GM19328 (cell line): ENCODE measurements at regions not wholly inside any gene's neighbourhood (a gene's known extent, or its start where the extent isn't known, plus 50 kb on each side); places are given as distances from the start of the nearest gene placed in this dataset.

Source experiments
- ATAC-seq: cut with Tn5 transposase; IDR thresholded peaks from one replicate; pipeline ENCODE4 v1.9.1; 2021; ENCODE audit warnings: mild to moderate bottlenecking, moderate library complexity; ENCODE audit not compliant: unreplicated experiment

DNA sequence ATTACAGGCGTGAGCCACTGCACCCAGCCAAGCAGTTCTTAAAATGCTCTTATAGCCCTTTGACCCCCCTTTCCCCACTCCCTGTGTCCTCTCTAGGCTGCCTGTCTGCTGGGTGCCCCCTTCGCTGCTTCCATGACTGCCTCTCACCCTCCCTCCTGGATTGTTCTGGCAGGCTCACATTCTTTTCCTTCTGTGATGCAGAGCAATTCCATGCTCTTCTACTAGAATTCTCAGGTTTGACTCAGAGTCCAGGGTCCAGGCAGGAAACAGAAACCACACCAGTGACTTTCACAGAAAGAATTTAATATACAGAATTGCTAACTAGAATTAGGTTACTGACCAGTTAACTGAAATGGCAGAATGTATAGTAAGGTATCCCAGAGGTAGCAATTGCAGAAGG lies 244.8 kb downstream of the BAMBI start:
- ATAC-seq = no peak

- ATAC-seq = no peak
Measured at GRCh38 chr10:28922861-28923260, 245.5 kb downstream of the BAMBI start.

DNA sequence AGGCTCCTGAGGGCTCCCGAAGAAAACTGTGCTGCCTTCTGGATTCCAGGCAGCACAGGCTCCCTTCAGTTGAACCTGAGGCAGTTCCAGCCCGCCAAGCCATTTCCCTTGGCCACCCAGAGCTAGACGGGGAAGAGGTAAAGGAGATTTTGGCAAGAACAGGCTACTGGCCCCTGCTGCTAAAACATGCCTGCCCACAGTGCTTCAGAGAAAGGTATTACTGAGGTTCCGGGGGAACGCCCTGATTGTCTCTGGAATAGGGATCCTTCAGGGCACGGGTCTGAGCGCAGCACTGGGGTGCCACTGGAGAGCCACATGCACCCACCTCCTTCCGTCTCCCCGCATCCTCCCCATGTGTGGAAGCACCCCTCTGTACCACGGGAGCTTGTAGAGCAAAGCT lies 247.4 kb downstream of the BAMBI start:
- ATAC-seq = no peak

GRCh38 chr10:28925121-28925663 lies 247.9 kb downstream of the BAMBI start:
- ATAC-seq = no peak

GRCh38 chr10:28926932-28927331 lies 249.6 kb downstream of the BAMBI start:
- no peak for ATAC-seq

DNA sequence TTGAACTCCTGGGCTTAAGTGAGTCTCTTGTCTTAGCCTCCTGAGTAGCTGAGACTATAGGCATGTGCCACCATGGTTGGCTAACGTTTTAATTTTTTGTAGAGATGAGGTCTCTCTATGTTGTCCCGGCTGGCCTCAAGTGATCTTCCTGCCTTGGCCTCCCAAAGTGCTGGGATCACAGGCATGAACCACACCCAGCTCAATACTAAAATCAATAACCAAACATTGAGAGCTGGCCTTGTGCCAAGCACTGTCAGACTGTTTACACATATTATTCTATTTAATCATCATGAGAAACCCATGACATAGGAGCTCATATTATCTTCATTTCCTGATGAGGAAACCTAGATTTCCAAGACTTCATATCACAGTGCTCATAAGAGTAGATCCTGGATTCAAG lies 251.2 kb downstream of the BAMBI start:
- no peak for ATAC-seq

- ATAC-seq = no peak
Measured at GRCh38 chr10:28929942-28930341, 252.6 kb downstream of the BAMBI start.

- no peak for ATAC-seq
Measured at GRCh38 chr10:28930514-28931495, 253.5 kb downstream of the BAMBI start.

- no peak for ATAC-seq
Measured at GRCh38 chr10:28935061-28935460, 257.7 kb downstream of the BAMBI start.

DNA sequence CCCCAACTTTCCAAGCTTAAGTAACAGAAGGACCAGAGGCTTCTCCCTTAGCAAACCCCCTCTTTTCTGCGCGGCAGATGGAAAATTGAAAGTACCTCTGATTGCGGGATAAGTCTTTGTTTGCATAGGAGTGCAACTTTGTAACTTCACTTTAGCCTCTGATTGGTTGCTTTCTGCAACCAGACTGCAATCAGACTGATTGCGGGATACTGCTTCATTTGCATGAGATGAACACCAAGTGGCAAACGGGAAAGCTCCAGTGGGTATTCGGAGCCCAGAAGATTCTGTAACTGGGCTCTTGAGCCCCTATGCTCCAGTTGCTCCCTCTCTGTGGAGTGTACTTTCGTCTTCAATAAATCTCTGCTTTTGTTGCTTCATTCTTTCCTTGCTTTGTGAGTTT lies 260.6 kb downstream of the BAMBI start:
- ATAC-seq = no peak

DNA sequence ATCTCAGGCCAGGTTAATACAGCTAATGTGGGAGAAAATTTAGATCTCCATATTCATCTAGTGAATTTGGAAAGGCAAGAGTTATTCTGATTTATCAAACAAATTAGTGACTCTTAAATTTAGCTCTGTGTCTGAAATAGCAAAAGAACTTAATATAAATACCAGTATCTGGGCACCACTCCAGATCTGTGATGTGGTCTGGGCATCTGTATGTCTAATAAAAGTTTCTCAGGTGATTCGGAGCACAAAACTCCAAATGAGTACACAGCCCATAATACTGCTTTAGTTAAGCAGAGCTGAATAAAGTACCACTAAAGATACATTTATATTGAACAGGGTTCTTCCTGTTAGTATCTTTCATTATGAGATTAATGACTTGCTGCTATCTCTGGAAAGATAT lies 261.4 kb downstream of the BAMBI start:
- no peak for ATAC-seq

- no peak for ATAC-seq
Measured at GRCh38 chr10:28939281-28940157, 262.2 kb downstream of the BAMBI start.

DNA sequence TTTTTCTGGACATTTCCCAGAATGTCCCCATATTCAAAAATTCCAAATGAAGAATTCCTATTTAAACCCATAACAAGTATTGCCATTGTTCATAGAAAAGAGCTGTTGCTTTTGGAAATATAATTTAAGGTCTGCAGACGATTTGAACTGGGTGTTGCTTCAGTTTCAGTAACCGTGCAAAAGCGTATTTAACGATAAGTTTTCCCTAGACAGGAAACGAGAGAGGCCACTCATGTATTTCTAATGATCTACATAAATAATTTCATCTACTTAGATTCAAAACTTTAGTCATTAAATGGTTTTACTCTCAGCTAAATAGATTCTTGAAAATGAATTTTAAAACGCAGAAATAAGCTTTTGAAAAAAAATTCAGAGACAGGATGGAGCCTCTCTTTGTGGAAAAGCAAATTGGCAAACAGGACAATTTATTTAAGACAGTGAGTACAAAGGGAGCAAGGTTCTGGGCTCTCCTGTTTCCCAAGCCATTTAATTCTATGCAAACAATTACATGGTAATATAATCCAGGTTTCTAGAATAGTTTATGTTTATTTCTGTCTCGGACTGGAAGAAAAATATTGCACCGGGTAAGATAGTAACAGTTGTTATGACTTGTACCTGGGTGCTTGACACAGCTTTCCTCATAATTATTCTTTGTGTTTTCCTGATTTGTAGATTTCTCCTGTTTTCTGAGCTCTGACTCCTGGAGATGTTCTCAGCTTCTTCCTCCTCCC lies 263.0 kb downstream of the BAMBI start:
- ATAC-seq = no peak

DNA sequence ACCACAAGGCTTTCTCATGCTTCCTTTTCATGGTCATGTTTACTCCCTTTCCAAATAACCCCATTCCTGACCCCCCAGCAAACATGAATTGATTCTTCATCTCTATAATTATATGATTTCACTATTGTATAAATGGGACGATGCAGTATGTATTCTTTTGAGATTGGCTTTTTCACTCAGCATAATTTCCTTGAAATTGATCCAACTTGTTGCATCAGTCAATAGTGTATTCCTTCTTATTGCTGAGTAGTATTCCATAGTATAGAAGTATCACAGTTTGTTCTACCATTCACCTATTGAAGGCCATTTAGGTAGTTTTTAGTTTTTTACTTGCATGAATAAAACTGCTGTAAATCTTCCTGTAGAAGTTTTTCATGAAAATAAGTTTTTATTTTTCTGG lies 264.7 kb downstream of the BAMBI start:
- ATAC-seq = no peak

DNA sequence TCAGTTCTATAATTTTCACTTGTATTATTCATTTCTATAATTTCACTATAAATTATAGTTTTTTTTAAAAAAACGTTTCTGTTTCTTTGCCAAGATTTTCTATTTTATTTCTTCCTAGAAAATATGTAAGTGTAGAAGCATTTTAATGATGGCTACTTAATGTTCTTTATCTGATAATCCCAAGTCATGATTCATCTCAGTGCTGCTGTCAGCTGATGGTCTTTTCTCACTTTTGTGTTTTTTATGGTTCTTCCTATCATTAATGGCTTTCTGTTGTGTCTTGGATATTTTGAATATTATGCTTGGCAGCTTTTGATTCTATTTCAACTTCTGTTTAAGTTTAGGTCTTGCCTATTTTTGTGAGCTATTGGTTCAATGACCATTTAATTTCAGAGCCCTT lies 268.6 kb downstream of the BAMBI start:
- ATAC-seq = no peak

DNA sequence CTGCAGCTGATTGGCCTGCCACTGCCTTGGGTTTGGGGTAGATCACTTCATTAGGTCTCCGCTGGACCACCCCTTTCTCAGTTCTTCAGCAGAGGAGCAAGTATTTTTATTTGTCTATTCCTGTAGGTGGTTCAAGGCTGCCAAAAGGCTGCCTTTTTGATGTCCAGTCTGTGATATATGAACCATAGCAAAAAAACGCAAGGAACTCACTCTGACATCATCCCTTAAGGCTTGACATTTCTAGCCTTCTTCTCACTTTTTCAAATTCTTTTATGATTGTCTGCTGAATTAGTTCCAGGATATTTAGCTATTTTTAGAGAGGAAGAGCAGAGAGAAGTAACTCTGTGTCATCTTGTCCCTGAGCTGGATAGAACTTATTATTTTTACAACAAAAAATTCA lies 269.2 kb downstream of the BAMBI start:
- no peak for ATAC-seq

DNA sequence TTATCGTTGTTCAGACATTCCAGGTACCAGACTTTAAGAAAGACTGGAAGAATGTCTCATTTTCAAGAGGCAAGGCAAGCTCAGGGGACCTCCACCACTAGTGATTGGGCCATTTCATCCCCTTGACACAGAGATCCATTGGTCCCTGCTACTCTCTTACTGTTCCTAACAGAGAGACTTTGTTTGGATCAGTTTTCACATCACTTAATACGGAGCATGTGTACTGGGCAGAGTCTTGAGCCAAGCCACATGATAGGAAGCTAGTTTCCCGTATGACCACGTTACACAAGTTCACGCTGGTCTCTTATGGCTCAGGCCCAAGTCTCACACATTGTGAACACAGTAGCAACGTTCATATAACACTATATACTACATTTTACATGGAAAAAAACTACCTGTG lies 269.9 kb downstream of the BAMBI start:
- no peak for ATAC-seq

DNA sequence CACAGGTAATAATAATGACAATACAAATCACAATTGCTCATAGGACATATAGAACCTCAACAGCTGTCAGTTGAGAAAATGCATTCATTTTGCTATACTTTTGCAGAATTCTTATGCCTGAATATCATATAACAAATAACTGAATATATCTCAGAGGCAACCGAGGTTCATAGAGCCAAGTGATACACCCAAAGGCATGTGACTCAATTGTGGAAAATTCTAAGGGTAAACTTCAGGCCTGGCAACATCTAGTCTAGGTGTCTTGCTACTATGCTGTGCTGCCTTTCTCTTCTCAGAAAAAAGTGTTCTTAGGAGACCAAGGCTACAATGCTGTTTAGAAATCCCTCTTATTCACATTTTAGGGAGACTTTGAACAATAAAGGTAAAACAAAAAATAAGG lies 270.7 kb downstream of the BAMBI start:
- no peak for ATAC-seq

DNA sequence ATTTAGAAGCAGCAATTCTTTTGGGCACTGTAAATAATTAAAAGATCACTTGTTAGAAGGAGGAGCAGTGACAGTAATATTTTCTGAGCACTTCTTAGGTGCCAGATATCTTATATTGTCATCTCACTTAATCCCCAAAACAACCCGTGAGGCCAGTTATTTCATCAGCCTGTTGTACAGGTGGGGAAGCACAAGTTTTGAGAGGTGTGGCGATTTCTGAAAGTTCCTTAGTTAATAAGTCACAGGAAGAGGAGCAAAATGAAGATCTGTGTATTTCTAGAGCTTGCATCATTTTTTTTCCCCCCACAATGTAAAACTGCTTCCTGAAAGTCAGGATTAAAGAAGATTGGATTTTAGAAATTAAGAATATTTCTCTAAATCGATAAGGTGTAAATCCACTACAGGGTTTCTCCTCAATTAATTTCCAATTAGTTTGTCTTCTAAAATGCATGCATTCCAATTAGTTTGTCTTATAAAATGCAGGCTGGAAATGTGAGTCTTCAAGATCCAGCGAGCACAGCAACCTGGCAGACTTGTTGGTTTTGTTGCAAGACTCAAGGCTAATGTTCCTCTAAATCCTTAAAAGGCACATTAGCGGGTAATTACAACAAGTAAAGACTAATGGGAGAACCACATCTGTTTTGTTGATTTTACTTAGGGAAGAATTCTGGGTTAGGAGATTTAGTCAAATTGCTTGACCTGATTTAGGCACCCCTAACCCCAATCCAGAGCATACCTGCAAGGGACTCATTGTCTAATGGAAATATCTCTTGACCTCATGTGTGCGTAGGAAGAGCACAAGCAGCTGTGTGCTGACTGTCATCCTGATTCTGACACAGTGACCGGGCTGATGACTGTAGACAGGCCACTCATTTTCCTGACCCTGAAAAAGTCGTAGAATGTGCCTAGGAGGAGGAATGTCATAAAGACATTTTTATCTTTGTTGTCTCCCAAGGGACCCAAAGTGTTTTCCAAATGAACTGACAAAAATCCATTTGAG lies 272.0 kb downstream of the BAMBI start:
- ATAC-seq = no peak

DNA sequence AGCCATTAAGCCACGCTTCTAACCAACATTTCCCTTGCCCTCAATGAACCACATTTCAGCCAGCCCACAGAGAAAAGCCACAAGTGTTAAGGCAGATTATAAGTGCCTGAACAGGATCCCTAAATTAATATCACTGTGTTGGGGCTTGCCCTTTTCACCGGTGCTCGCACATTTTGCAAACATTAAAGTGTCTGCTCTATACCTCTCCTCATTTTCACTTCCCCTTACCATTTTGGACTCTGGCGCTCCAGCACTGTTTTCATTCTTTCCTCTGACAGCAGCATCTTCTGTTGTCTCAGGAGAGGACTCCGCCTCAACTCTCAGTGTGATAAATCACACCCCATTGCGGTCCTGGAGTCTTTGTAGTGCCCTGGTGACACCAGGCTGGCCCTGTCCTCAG lies 274.2 kb downstream of the BAMBI start:
- no peak for ATAC-seq
